WTC11 (cell line): ENCODE measurements at regions not wholly inside any gene's neighbourhood (a gene's known extent, or its start where the extent isn't known, plus 50 kb on each side); places are given as distances from the start of the nearest gene placed in this dataset.

ENCODE experiments used
- ATAC-seq: fragments of 200-7000 bp; cut with Tn5 transposase; 2 replicates; pipeline ENCODE4 v1.10.0; 2021; ENCODE audit warnings: mild to moderate bottlenecking, moderate library complexity
- CTCF ChIA-PET: fragments of 300-600 bp; sonication (Branson Sonifier 250); formaldehyde crosslinking; loops from one replicate; lab custom pipeline; 2021; ENCODE audit warnings: antibody characterized with exemption; lab: Charles Lee
- POLR2A ChIA-PET: fragments of 350-600 bp; sonication (Branson Sonifier 250); formaldehyde crosslinking; loops from one replicate; lab custom pipeline; 2021; ENCODE audit warnings: antibody characterized with exemption; lab: Charles Lee
- DNase-seq: peaks from one replicate; pipeline ENCODE4 v3.0.0; 2021; ENCODE audit warnings: low spot score
- H3K27ac Mint-ChIP-seq: 2 replicates; pipeline ENCODE4 v1.8.0; 2021; ENCODE audit warnings: mixed read lengths
- H3K27me3 Mint-ChIP-seq: 2 replicates; pipeline ENCODE4 v1.8.0; 2021; ENCODE audit warnings: low read depth, mild to moderate bottlenecking, moderate library complexity, mixed read lengths
- H3K36me3 Mint-ChIP-seq: 2 replicates; pipeline ENCODE4 v1.8.0; 2021; ENCODE audit warnings: mixed read lengths
- H3K4me1 Mint-ChIP-seq: 2 replicates; pipeline ENCODE4 v1.8.0; 2022; ENCODE audit warnings: mixed read lengths
- H3K4me3 Mint-ChIP-seq: 2 replicates; pipeline ENCODE4 v1.8.0; 2021; ENCODE audit warnings: mild to moderate bottlenecking, moderate library complexity, mixed read lengths
- H3K9me3 Mint-ChIP-seq: 2 replicates; pipeline ENCODE4 v1.8.0; 2021; ENCODE audit warnings: mixed read lengths
- E2F4 ChIP-seq: sonication (generic); formaldehyde crosslinking; IDR thresholded peaks from 2 replicates; pipeline ENCODE4 v1.8.1; 2022; ENCODE audit warnings: low read depth, mild to moderate bottlenecking, moderate library complexity, missing genetic modification reagents, borderline replicate concordance
- FOXK1 ChIP-seq: sonication (generic); formaldehyde crosslinking; IDR thresholded peaks from 2 replicates; pipeline ENCODE4 v1.8.0; 2022; ENCODE audit warnings: mild to moderate bottlenecking, moderate library complexity, missing genetic modification reagents
- FOXP1 ChIP-seq: sonication (generic); formaldehyde crosslinking; IDR thresholded peaks from 2 replicates; pipeline ENCODE4 v1.8.0; 2022; ENCODE audit warnings: missing genetic modification reagents, mild to moderate bottlenecking, moderate library complexity, borderline replicate concordance
- GRHL2 ChIP-seq: fragments of 250-450 bp; sonication (Bioruptor Pico); IDR thresholded peaks from 2 replicates; pipeline ENCODE4 v1.8.0; 2022; ENCODE audit warnings: mild to moderate bottlenecking, moderate library complexity; ENCODE audit not compliant: insufficient replicate concordance, severe bottlenecking
- MXD4 ChIP-seq: fragments of 250-450 bp; sonication (Bioruptor Pico); IDR thresholded peaks from 2 replicates; pipeline ENCODE4 v1.8.0; 2021; ENCODE audit warnings: mild to moderate bottlenecking, moderate library complexity, borderline replicate concordance
- MYBL2 ChIP-seq: sonication (generic); formaldehyde crosslinking; IDR thresholded peaks from 2 replicates; pipeline ENCODE4 v1.8.1; 2023; ENCODE audit warnings: mild to moderate bottlenecking, moderate library complexity, missing genetic modification reagents
- NFE2L1 ChIP-seq: sonication (generic); formaldehyde crosslinking; IDR thresholded peaks from 2 replicates; pipeline ENCODE4 v1.8.1; 2023; ENCODE audit warnings: missing genetic modification reagents
- OVOL2 ChIP-seq: fragments of 250-450 bp; sonication (Bioruptor Pico); IDR thresholded peaks from 2 replicates; pipeline ENCODE4 v1.9.0; 2021; ENCODE audit warnings: mild to moderate bottlenecking, borderline replicate concordance
- PRDM15 ChIP-seq: sonication (generic); formaldehyde crosslinking; IDR thresholded peaks from 2 replicates; pipeline ENCODE4 v1.8.0; 2022; ENCODE audit warnings: missing genetic modification reagents
- RORB ChIP-seq: fragments of 250-450 bp; sonication (Bioruptor Pico); IDR thresholded peaks from 2 replicates; pipeline ENCODE4 v1.9.0; 2021; ENCODE audit warnings: mild to moderate bottlenecking
- SOX15 ChIP-seq: fragments of 250-450 bp; sonication (Bioruptor Pico); IDR thresholded peaks from 2 replicates; pipeline ENCODE4 v1.9.0; 2021; ENCODE audit warnings: mild to moderate bottlenecking
- STAT6 ChIP-seq: sonication (generic); formaldehyde crosslinking; conservative IDR thresholded peaks from 2 replicates; pipeline ENCODE4 v1.8.1; 2023; ENCODE audit warnings: mild to moderate bottlenecking, low read depth, missing genetic modification reagents, moderate library complexity
- TCF7 ChIP-seq: sonication (generic); formaldehyde crosslinking; IDR thresholded peaks from 2 replicates; pipeline ENCODE4 v1.8.0; 2022; ENCODE audit warnings: mild to moderate bottlenecking, low read depth, missing genetic modification reagents, moderate library complexity
- TEAD1 ChIP-seq: sonication (generic); formaldehyde crosslinking; IDR thresholded peaks from 2 replicates; pipeline ENCODE4 v1.8.0; 2022; ENCODE audit warnings: mild to moderate bottlenecking, missing genetic modification reagents
- ZNF232 ChIP-seq: sonication (generic); formaldehyde crosslinking; IDR thresholded peaks from 2 replicates; pipeline ENCODE4 v1.8.0; 2022; ENCODE audit warnings: mild to moderate bottlenecking, missing genetic modification reagents
- ZNF416 ChIP-seq: fragments of 250-450 bp; sonication (Bioruptor Pico); IDR thresholded peaks from 2 replicates; pipeline ENCODE4 v1.9.0; 2021; ENCODE audit warnings: mild to moderate bottlenecking, inconsistent platforms
- ZNF425 ChIP-seq: fragments of 250-450 bp; sonication (Bioruptor Pico); conservative IDR thresholded peaks from 2 replicates; pipeline ENCODE4 v1.9.0; 2021; ENCODE audit warnings: mild to moderate bottlenecking
- ZNF671 ChIP-seq: fragments of 250-450 bp; sonication (Bioruptor Pico); IDR thresholded peaks from 2 replicates; pipeline ENCODE4 v1.8.0; 2021; ENCODE audit warnings: mild to moderate bottlenecking

GRCh38 chr7:109996411-109996810 lies 1094.5 kb upstream of the LRRN3 start (continued):
- TF ChIP-seq MXD4 (CRISPR knock-in tag) = no peak
- TF ChIP-seq, all 79 proteins: peak for 0

- POLR2A ChIA-PET = no interaction called here
- ATAC-seq (no peak), DNase-seq (no peak)
- H3K4me3 Mint-ChIP-seq = no peak overlapping the region
- H3K27me3 Mint-ChIP-seq = no peaks in the 10 kb centered on the region
- CTCF ChIA-PET = no interaction called here
- no peak for TF ChIP-seq NFE2L1 (CRISPR knock-in tag)
- no peak for TF ChIP-seq ZNF425 (CRISPR knock-in tag)
- no peak for TF ChIP-seq FOXP1 (CRISPR knock-in tag)
- TF ChIP-seq, all 79 proteins: peak for 0
- no peaks in the 10 kb centered on the region for H3K36me3 Mint-ChIP-seq
- H3K9me3 Mint-ChIP-seq = peaks cover 11% of the 10 kb centered on the region; the same call in 1 of the 2 replicates
- H3K4me1 Mint-ChIP-seq = 0 out of 2 replicates have a peak, but pooled peaks cover 2% of the 10 kb centered on the region
- H3K27ac Mint-ChIP-seq = no peak overlapping the region
Measured at GRCh38 chr7:109996927-109997326, 1094.0 kb upstream of the LRRN3 start.

- no peak for ATAC-seq
- H3K27me3 Mint-ChIP-seq = no peaks in the 10 kb centered on the region
- DNase-seq = no peak
- ChIA-PET POLR2A (no interaction called here), CTCF (no interaction called here)
- H3K4me1 Mint-ChIP-seq = 0 out of 2 replicates have a peak, but pooled peaks cover 2% of the 10 kb centered on the region
- no peak overlapping the region for H3K27ac Mint-ChIP-seq
- no peak overlapping the region for H3K4me3 Mint-ChIP-seq
- no peaks in the 10 kb centered on the region for H3K36me3 Mint-ChIP-seq
- peaks cover 11% of the 10 kb centered on the region; the same call in 1 of the 2 replicates for H3K9me3 Mint-ChIP-seq
- TF ChIP-seq PRDM15 (CRISPR knock-in tag) = no peak
- TF ChIP-seq OVOL2 (CRISPR knock-in tag) = no peak
- no peak for TF ChIP-seq ZNF671 (CRISPR knock-in tag)
- no peak for TF ChIP-seq TCF7 (CRISPR knock-in tag)
- no peak for TF ChIP-seq SOX15
- no peak for TF ChIP-seq RORB
- TF ChIP-seq MYBL2 = no peak
- no peak for TF ChIP-seq STAT6 (CRISPR knock-in tag)
- TF ChIP-seq E2F4 (CRISPR knock-in tag) = no peak
- no peak for TF ChIP-seq TEAD1 (CRISPR knock-in tag)
- no peak for TF ChIP-seq GRHL2 (CRISPR knock-in tag)
- no peak for TF ChIP-seq ZNF232 (CRISPR knock-in tag)
- no peak for TF ChIP-seq ZNF416 (CRISPR knock-in tag)
- TF ChIP-seq ZNF425 (CRISPR knock-in tag) = no peak
- TF ChIP-seq FOXK1 (CRISPR knock-in tag) = no peak
Measured at GRCh38 chr7:109997837-109998236, 1093.1 kb upstream of the LRRN3 start.
